Spleen (tissue), 11 donors: ENCODE measurements at regions not wholly inside any gene's neighbourhood (a gene's known extent, or its start where the extent isn't known, plus 50 kb on each side); places are given as distances from the start of the nearest gene placed in this dataset.

Experiments used
- DNase-seq: peaks from one replicate; pipeline ENCODE4 v3.0.0-alpha.2; 2020
- H3K27ac ChIP-seq, 8 donors: fragments of 200-600 bp; sonication (generic) in 7 of 8; 1 replicate in 4 of 8; 2 replicates in 4 of 8; pipeline versions ENCODE4 v1.5.0 to v1.8.0; 2016 to 2021; ENCODE audit warnings: inconsistent platforms in 4 of 8, mild to moderate bottlenecking in 4 of 8, moderate library complexity in 1 of 8
- H3K27me3 ChIP-seq, 7 donors: fragments of 200-600 bp; sonication (generic) in 6 of 7; replicated peaks in 1 of 7; 1 replicate in 4 of 7; 2 replicates in 3 of 7; pipeline versions ENCODE4 v1.5.0 to v1.8.0; 2016 to 2021; ENCODE audit warnings: inconsistent platforms in 3 of 7, mild to moderate bottlenecking in 1 of 7
- H3K36me3 ChIP-seq, 6 donors: fragments of 200-600 bp; sonication (generic) in 5 of 6; 1 replicate in 4 of 6; 2 replicates in 2 of 6; pipeline versions ENCODE4 v1.5.0 to v1.8.0; 2016 to 2021; ENCODE audit warnings: inconsistent platforms in 2 of 6
- H3K4me1 ChIP-seq, 6 donors: fragments of 200-600 bp; sonication (generic) in 5 of 6; 1 replicate in 3 of 6; 2 replicates in 3 of 6; pipeline versions ENCODE4 v1.5.0 to v1.8.0; 2016 to 2021; ENCODE audit warnings: inconsistent platforms in 3 of 6
- H3K4me3 ChIP-seq, 8 donors: fragments of 200-600 bp; sonication (generic) in 7 of 8; 1 replicate in 4 of 8; 2 replicates in 4 of 8; pipeline versions ENCODE4 v1.5.0 to v1.8.0; 2016 to 2021; ENCODE audit warnings: inconsistent platforms in 4 of 8, mild to moderate bottlenecking in 4 of 8, moderate library complexity in 2 of 8
- H3K9me3 ChIP-seq, 8 donors: fragments of 200-600 bp; sonication (generic) in 7 of 8; 1 replicate in 4 of 8; 2 replicates in 4 of 8; pipeline versions ENCODE4 v1.5.0 to v1.8.0; 2016 to 2021; ENCODE audit warnings: inconsistent platforms in 4 of 8
- CTCF ChIP-seq, 11 experiments: fragments of 200-600 bp in 7 of 11; fragments of 450-650 bp in 4 of 11; sonication (generic) in 4 of 11; IDR thresholded peaks in 8 of 11; conservative IDR thresholded peaks in 3 of 11; 1 replicate in 7 of 11; 2 replicates in 4 of 11; pipeline versions ENCODE4 v1.4.0 to v1.8.0; 2016 to 2021; ENCODE audit warnings: antibody characterized with exemption in 11 of 11, inconsistent platforms in 4 of 11, mild to moderate bottlenecking in 1 of 11
- POLR2A ChIP-seq, 3 donors: fragments of 450-650 bp; IDR thresholded peaks; one replicate each; pipeline ENCODE4 v1.5.1; 2017; ENCODE audit warnings: antibody characterized with exemption in 3 of 3, mild to moderate bottlenecking in 1 of 3
- POLR2AphosphoS5 ChIP-seq, 3 donors: sonication (generic); formaldehyde crosslinking; IDR thresholded peaks; one replicate each; pipeline ENCODE4 v1.5.1; 2017; ENCODE audit warnings: antibody characterized with exemption in 3 of 3
- WGBS, 5 donors: extraction: QIAGEN DNeasy Blood & Tissue Kit in 3 of 5; methylation state at CpG; one replicate each; pipeline versions ENCODE4 v1.1.5 to v1.1.7; 2013 to 2018; 5-methylcytosine and 5-hydroxymethylcytosine counted together
- intact Hi-C: fragments of 100-400 bp; cut with DNase I; formaldehyde crosslinking; loops from one replicate; pipeline ENCODE4 v1.15.0; 2023; ENCODE audit warnings: low total_unique reads
- donor health status: healthy with polysubstance abuse.
- donor health status: DM: no; HTN: no; CAD: no; lungs with moderate emphysema.
- donor health status: DM: no; HTN: no; CAD: no.
- donor health status: Bipolar disorder and iron deficiency.
- donor health status: healthy.
- donor health status: DM: no; HTN: no; CAD: no.
- donor health status: DM: yes; HTN: yes; CAD: no.

- 59 to 83% (median 70%) methylated on average over 2 of the region's 2 CpGs for WGBS, 5 donors
- intact Hi-C loops, result no loop called here
These were observed 579.9 kb downstream of the BMP2 start for GRCh38 chr20:7347409-7347808.

GRCh38 chr20:7348253-7348652 lies 580.8 kb downstream of the BMP2 start:
- TF ChIP-seq POLR2A (IDR thresholded peaks at IDR 0.05) (no peak), POLR2AphosphoS5 (IDR thresholded peaks at IDR 0.05) (no peak), CTCF (IDR thresholded peaks at IDR 0.05 in 8 of 11, conservative IDR thresholded peaks at IDR 0.05 in 3 of 11) (no peak)
- H3K27ac ChIP-seq, result no peak overlapping the region
- H3K27me3 ChIP-seq, result no peaks in the 10 kb centered on the region
- peaks cover 0 to 3% (median 0%) of the 10 kb centered on the region in 8 donors for H3K9me3 ChIP-seq
- no peaks in the 10 kb centered on the region for H3K4me1 ChIP-seq
- 72 to 89% (median 81%) methylated on average over 1 of the region's 1 CpG for WGBS, 5 donors
- no peaks in the 10 kb centered on the region for H3K36me3 ChIP-seq
- intact Hi-C loops, result no loop called here
- H3K4me3 ChIP-seq, result no peak overlapping the region
- no peak for DNase-seq

More at GRCh38 chr20:7347409-7347808, 579.9 kb downstream of the BMP2 start:
- no peak for TF ChIP-seq CTCF (IDR thresholded peaks at IDR 0.05 in 8 of 11, conservative IDR thresholded peaks at IDR 0.05 in 3 of 11)
- TF ChIP-seq POLR2A (IDR thresholded peaks at IDR 0.05), result no peak
- no peak for TF ChIP-seq POLR2AphosphoS5 (IDR thresholded peaks at IDR 0.05)
- Histone ChIP-seq H3K4me3 (no peak overlapping the region), H3K4me1 (no peaks in the 10 kb centered on the region), H3K27ac (no peak overlapping the region), H3K27me3 (no peaks in the 10 kb centered on the region), H3K9me3 (peaks cover 0 to 3% (median 0%) of the 10 kb centered on the region in 8 donors), H3K36me3 (no peaks in the 10 kb centered on the region)
- DNase-seq, result no peak

GRCh38 chr20:7352165-7352564 lies 584.7 kb downstream of the BMP2 start:
- no peak for TF ChIP-seq CTCF (IDR thresholded peaks at IDR 0.05 in 8 of 11, conservative IDR thresholded peaks at IDR 0.05 in 3 of 11)
- TF ChIP-seq POLR2A (IDR thresholded peaks at IDR 0.05), result no peak
- TF ChIP-seq POLR2AphosphoS5 (IDR thresholded peaks at IDR 0.05), result no peak
- no peak overlapping the region for H3K27ac ChIP-seq
- H3K9me3 ChIP-seq, result peaks cover 0 to 3% (median 0%) of the 10 kb centered on the region in 8 donors
- no peak for DNase-seq
- no peaks in the 10 kb centered on the region for H3K4me1 ChIP-seq
- no peak overlapping the region for H3K4me3 ChIP-seq
- intact Hi-C loops, result no loop called here
- H3K27me3 ChIP-seq, result no peaks in the 10 kb centered on the region
- 44 to 54% (median 50%) methylated on average over 9 of the region's 9 CpGs for WGBS, 5 donors
- no peaks in the 10 kb centered on the region for H3K36me3 ChIP-seq

GRCh38 chr20:7355051-7355450 lies 585.2 kb downstream of the HAO1 start:
- TF ChIP-seq POLR2AphosphoS5 (IDR thresholded peaks at IDR 0.05) (no peak), CTCF (IDR thresholded peaks at IDR 0.05 in 8 of 11, conservative IDR thresholded peaks at IDR 0.05 in 3 of 11) (no peak), POLR2A (IDR thresholded peaks at IDR 0.05) (no peak)

More at GRCh38 chr20:7355051-7355450, 585.2 kb downstream of the HAO1 start:
- Histone ChIP-seq H3K4me1 (no peaks in the 10 kb centered on the region), H3K4me3 (no peak overlapping the region), H3K27me3 (no peaks in the 10 kb centered on the region), H3K27ac (no peak overlapping the region), H3K36me3 (no peaks in the 10 kb centered on the region), H3K9me3 (no peaks in the 10 kb centered on the region)
- DNase-seq, result no peak
- 44 to 63% (median 52%) methylated on average over 2 of the region's 2 CpGs for WGBS, 5 donors
- intact Hi-C loops, result no loop called here
